ENCODE measurements at regions not wholly inside any gene's neighbourhood (a gene's known extent, or its start where the extent isn't known, plus 50 kb on each side); places are given as distances from the start of the nearest gene placed in this dataset.

DNA sequence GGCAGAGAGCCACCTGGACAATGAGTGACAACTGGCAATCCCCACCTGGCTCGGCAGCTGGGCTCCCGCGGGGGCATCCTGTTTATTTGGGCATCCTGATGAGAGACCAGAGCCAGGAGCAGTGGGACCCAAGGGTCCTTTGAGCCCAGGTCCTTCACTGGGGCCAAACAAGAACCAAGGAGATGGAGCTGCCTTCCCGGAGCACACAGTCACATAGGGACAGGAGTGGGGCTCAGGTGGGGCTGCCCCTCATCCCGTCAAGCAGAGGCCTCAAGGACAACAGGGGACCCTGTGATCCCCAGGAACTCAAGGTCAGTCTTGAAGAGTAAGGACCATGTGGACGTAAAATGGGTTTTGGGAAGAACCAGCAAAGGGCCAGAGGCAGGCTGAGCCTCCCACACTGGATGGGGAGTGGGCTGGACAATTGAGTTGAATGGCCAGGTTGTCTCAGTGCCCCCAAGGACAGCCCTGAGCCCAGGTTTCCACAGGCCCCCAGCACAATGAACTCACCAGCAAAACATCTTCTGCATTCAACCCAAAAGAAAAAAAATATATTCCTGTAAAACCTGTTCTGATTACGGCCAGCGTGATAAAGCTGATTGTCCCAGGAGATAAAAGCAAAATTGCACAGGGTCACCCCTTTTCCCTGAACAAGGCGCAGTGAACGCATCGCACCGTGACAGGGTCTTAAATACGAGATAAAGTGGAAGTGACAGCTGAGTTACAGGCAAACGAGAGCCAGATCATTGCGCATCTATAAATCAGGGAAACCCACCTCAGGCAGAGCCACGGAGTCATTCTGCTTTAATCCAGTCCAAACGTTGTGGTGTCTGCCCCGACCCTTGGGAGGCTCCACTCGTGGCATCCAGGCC is 86.2 kb downstream of the ANKRD60 start:
- TF ChIP-seq, protein P1, sequence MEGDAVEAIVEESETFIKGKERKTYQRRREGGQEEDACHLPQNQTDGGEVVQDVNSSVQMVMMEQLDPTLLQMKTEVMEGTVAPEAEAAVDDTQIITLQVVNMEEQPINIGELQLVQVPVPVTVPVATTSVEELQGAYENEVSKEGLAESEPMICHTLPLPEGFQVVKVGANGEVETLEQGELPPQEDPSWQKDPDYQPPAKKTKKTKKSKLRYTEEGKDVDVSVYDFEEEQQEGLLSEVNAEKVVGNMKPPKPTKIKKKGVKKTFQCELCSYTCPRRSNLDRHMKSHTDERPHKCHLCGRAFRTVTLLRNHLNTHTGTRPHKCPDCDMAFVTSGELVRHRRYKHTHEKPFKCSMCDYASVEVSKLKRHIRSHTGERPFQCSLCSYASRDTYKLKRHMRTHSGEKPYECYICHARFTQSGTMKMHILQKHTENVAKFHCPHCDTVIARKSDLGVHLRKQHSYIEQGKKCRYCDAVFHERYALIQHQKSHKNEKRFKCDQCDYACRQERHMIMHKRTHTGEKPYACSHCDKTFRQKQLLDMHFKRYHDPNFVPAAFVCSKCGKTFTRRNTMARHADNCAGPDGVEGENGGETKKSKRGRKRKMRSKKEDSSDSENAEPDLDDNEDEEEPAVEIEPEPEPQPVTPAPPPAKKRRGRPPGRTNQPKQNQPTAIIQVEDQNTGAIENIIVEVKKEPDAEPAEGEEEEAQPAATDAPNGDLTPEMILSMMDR (conservative IDR thresholded peaks at IDR 0.05; ENCODE audit: low read length), result no peak
- no peak for TF ChIP-seq EZH2phosphoT487 (IDR thresholded peaks at IDR 0.05; ENCODE audit: borderline replicate concordance)
